HEK293 (cell line): ENCODE measurements at regions not wholly inside any gene's neighbourhood (a gene's known extent, or its start where the extent isn't known, plus 50 kb on each side); places are given as distances from the start of the nearest gene placed in this dataset.

Experiments
- CTCF ChIA-PET: fragments of 350-600 bp; formaldehyde crosslinking; extraction: SDS; loops from one replicate; lab custom pipeline; 2021; ENCODE audit warnings: antibody characterized with exemption; lab: Yijun Ruan, JAX
- POLR2A ChIA-PET: fragments of 300-600 bp; formaldehyde crosslinking; extraction: SDS; loops from one replicate; lab custom pipeline; 2020; ENCODE audit warnings: antibody characterized with exemption, inconsistent platforms; lab: Yijun Ruan, JAX
- H3K27ac ChIP-seq: fragments of 200-500 bp; sonication (Bioruptor generic); 2 replicates; pipeline ENCODE4 v1.5.1; 2014; ENCODE audit warnings: low read depth, low read length, control low read depth, inconsistent platforms; ENCODE audit errors: extremely low read depth
- H3K36me3 ChIP-seq, 2 experiments: fragments of 200-500 bp in 1 of 2; sonication (Bioruptor generic) in 1 of 2; 1 replicate in 1 of 2; 2 replicates in 1 of 2; pipeline ENCODE4 v1.5.1; 2014 to 2017; ENCODE audit warnings: inconsistent platforms in 2 of 2, low read length in 2 of 2; ENCODE audit not compliant: control insufficient read depth in 2 of 2, insufficient read depth in 1 of 2
- H3K4me1 ChIP-seq: fragments of 200-500 bp; sonication (Bioruptor generic); 2 replicates; pipeline ENCODE4 v1.5.1; 2014; ENCODE audit warnings: mild to moderate bottlenecking, low read length, inconsistent platforms; ENCODE audit not compliant: control insufficient read depth, insufficient read depth
- H3K4me3 ChIP-seq: 2 replicates; pipeline ENCODE4 v1.5.1; 2011; ENCODE audit warnings: low read depth, mild to moderate bottlenecking, control low read depth, low read length, moderate library complexity
- H3K9me3 ChIP-seq: fragments of 200-500 bp; sonication (Bioruptor generic); 2 replicates; pipeline ENCODE4 v1.5.1; 2014; ENCODE audit warnings: low read depth, low read length, inconsistent platforms; ENCODE audit not compliant: control insufficient read depth, insufficient read depth
- FEZF1 ChIP-seq: fragments of 450-650 bp; formaldehyde crosslinking; IDR thresholded peaks from 2 replicates; pipeline ENCODE4 v1.5.1; 2016; ENCODE audit warnings: missing biosample characterization, missing genetic modification characterization
- HOXD13 ChIP-seq: sonication (generic); formaldehyde crosslinking; IDR thresholded peaks from 2 replicates; pipeline ENCODE4 v1.8.0; 2022; ENCODE audit warnings: missing genetic modification reagents, borderline replicate concordance
- ZBTB7A ChIP-seq: fragments of 450-650 bp; formaldehyde crosslinking; IDR thresholded peaks from 2 replicates; pipeline ENCODE4 v1.5.1; 2016; ENCODE audit warnings: low read depth, missing biosample characterization, missing genetic modification characterization
- ZFP69B ChIP-seq: fragments of 450-650 bp; formaldehyde crosslinking; IDR thresholded peaks from 2 replicates; pipeline ENCODE4 v1.5.1; 2016; ENCODE audit warnings: missing biosample characterization, missing genetic modification characterization
- ZNF138 ChIP-seq: fragments of 450-650 bp; formaldehyde crosslinking; IDR thresholded peaks from 2 replicates; pipeline ENCODE4 v1.5.1; 2016; ENCODE audit warnings: missing biosample characterization, missing genetic modification characterization, borderline replicate concordance
- ZNF146 ChIP-seq: fragments of 450-650 bp; formaldehyde crosslinking; IDR thresholded peaks from 2 replicates; pipeline ENCODE4 v1.5.1; 2016; ENCODE audit warnings: missing biosample characterization, missing genetic modification characterization
- ZNF155 ChIP-seq: fragments of 450-650 bp; formaldehyde crosslinking; IDR thresholded peaks from 2 replicates; pipeline ENCODE4 v1.5.1; 2016; ENCODE audit warnings: missing biosample characterization, missing genetic modification characterization
- ZNF19 ChIP-seq: fragments of 450-650 bp; formaldehyde crosslinking; IDR thresholded peaks from 2 replicates; pipeline ENCODE4; 2016; ENCODE audit warnings: missing biosample characterization, missing genetic modification characterization, low read depth
- ZNF214 ChIP-seq: fragments of 450-650 bp; formaldehyde crosslinking; IDR thresholded peaks from 2 replicates; pipeline ENCODE4 v1.5.1; 2017; ENCODE audit warnings: missing biosample characterization, mild to moderate bottlenecking, missing genetic modification characterization, borderline replicate concordance
- ZNF324 ChIP-seq: fragments of 450-650 bp; formaldehyde crosslinking; IDR thresholded peaks from 2 replicates; pipeline ENCODE4 v1.5.1; 2016; ENCODE audit warnings: missing biosample characterization, missing genetic modification characterization
- ZNF335 ChIP-seq: fragments of 450-650 bp; formaldehyde crosslinking; conservative IDR thresholded peaks from 2 replicates; pipeline ENCODE4 v1.5.1; 2016; ENCODE audit warnings: missing biosample characterization, missing genetic modification characterization
- ZNF350 ChIP-seq: fragments of 450-650 bp; formaldehyde crosslinking; IDR thresholded peaks from 2 replicates; pipeline ENCODE4 v1.5.0; 2017; ENCODE audit warnings: missing biosample characterization, mild to moderate bottlenecking, missing genetic modification characterization
- ZNF501 ChIP-seq: fragments of 450-650 bp; formaldehyde crosslinking; IDR thresholded peaks from 2 replicates; pipeline ENCODE4 v1.5.1; 2016; ENCODE audit warnings: missing biosample characterization, missing genetic modification characterization
- ZNF530 ChIP-seq: fragments of 450-650 bp; formaldehyde crosslinking; IDR thresholded peaks from 2 replicates; pipeline ENCODE4 v1.5.1; 2016; ENCODE audit warnings: low read depth, missing biosample characterization, missing genetic modification characterization
- ZNF549 ChIP-seq: fragments of 450-650 bp; IDR thresholded peaks from 2 replicates; pipeline ENCODE4 v1.5.1; 2018; ENCODE audit warnings: missing biosample characterization, missing genetic modification characterization, mild to moderate bottlenecking, inconsistent platforms, moderate library complexity
- ZNF558 ChIP-seq: fragments of 450-650 bp; formaldehyde crosslinking; IDR thresholded peaks from 2 replicates; pipeline ENCODE4 v1.5.1; 2016; ENCODE audit warnings: missing biosample characterization, missing genetic modification characterization
- ZNF596 ChIP-seq: fragments of 450-650 bp; IDR thresholded peaks from 2 replicates; pipeline ENCODE4 v1.5.0; 2018; ENCODE audit warnings: missing biosample characterization, mild to moderate bottlenecking, missing genetic modification characterization, moderate library complexity
- ZNF768 ChIP-seq: fragments of 450-650 bp; formaldehyde crosslinking; IDR thresholded peaks from 2 replicates; pipeline ENCODE4 v1.5.1; 2018; ENCODE audit warnings: missing biosample characterization, mild to moderate bottlenecking, missing genetic modification characterization
- ZNF791 ChIP-seq: fragments of 450-650 bp; formaldehyde crosslinking; IDR thresholded peaks from 2 replicates; pipeline ENCODE4 v1.5.1; 2016; ENCODE audit warnings: missing biosample characterization, missing genetic modification characterization
- ZNF843 ChIP-seq: fragments of 450-650 bp; formaldehyde crosslinking; IDR thresholded peaks from 2 replicates; pipeline ENCODE4 v1.5.1; 2016; ENCODE audit warnings: missing biosample characterization, missing genetic modification characterization
- TF ChIP-seq, protein P1 (sequence below): fragments of 450-650 bp; formaldehyde crosslinking; IDR thresholded peaks from 2 replicates; pipeline ENCODE4 v1.5.1; 2016; ENCODE audit warnings: missing biosample characterization, missing genetic modification characterization, low read depth
- TF ChIP-seq, protein P2 (sequence below): fragments of 450-650 bp; formaldehyde crosslinking; IDR thresholded peaks from 2 replicates; pipeline ENCODE4 v1.5.1; 2017; ENCODE audit warnings: missing biosample characterization, missing genetic modification characterization
- TF ChIP-seq, protein P3 (sequence below): fragments of 450-650 bp; formaldehyde crosslinking; IDR thresholded peaks from 2 replicates; pipeline ENCODE4 v1.5.1; 2016; ENCODE audit warnings: missing biosample characterization, missing genetic modification characterization
- TF ChIP-seq, protein P4 (sequence below): fragments of 450-650 bp; formaldehyde crosslinking; IDR thresholded peaks from 2 replicates; pipeline ENCODE4 v1.5.0; 2017; ENCODE audit warnings: missing biosample characterization, missing genetic modification characterization, borderline replicate concordance
- TF ChIP-seq, protein P5 (sequence below): fragments of 450-650 bp; IDR thresholded peaks from 2 replicates; pipeline ENCODE4 v1.5.1; 2018; ENCODE audit warnings: missing biosample characterization, mild to moderate bottlenecking, missing genetic modification characterization

DNA sequence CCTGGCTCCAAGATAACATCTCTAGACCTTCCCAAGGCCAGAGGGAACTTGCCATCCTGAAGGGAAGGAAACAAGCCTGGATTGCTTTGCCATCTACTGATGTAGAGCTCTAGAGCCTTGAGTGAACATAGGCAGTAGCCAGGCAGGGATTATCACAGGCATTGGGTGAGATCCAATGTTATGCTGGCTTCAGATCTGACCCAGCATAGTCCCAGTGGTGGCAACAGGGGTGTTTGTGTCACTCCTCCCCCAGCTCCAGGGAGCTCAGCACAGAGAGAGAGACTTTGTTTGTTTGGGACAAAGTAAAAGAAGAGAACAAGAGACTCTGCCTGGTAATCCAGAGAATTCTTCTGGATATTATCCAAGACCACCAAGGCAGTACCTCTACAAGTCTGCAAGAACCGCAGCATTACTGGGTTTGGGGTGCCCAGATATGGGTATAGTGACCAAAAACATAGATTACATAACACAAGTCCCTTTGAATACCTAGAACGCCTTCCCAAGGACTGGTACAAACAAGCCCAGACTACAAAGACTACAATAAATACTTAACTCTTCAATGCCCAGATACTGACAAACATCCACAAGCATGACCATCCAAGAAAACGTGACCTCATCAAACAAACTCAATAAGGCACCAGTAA, 137.6 kb upstream of the DAPK1 start:
- Histone ChIP-seq H3K9me3 (no peaks in the 10 kb centered on the region), H3K4me1 (no peaks in the 10 kb centered on the region), H3K27ac (no peak overlapping the region), H3K36me3 (no peaks in the 10 kb centered on the region), H3K4me3 (no peak overlapping the region)
- CTCF ChIA-PET: interaction anchor here (0.6 to 0.9 kb wide), 2 partner anchors 164 to 302 kb away, joined by 3 to 4 read pairs; no protein-coding TSS in a partner anchor
- TF ChIP-seq, protein P1, sequence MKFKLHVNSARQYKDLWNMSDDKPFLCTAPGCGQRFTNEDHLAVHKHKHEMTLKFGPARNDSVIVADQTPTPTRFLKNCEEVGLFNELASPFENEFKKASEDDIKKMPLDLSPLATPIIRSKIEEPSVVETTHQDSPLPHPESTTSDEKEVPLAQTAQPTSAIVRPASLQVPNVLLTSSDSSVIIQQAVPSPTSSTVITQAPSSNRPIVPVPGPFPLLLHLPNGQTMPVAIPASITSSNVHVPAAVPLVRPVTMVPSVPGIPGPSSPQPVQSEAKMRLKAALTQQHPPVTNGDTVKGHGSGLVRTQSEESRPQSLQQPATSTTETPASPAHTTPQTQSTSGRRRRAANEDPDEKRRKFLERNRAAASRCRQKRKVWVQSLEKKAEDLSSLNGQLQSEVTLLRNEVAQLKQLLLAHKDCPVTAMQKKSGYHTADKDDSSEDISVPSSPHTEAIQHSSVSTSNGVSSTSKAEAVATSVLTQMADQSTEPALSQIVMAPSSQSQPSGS: peak; percentile 37; the same call in 1 of the 2 replicates
- TF ChIP-seq ZNF214 (tag by site-specific recombination): no peak
- no peak for TF ChIP-seq ZNF324
- no peak for TF ChIP-seq ZNF558 (tag by site-specific recombination)
- POLR2A ChIA-PET: interaction anchor here (1.3 kb wide), 1 partner anchor 138 kb away, joined by 3 read pairs; the partner anchor contains the start of gene DAPK1

DNA sequence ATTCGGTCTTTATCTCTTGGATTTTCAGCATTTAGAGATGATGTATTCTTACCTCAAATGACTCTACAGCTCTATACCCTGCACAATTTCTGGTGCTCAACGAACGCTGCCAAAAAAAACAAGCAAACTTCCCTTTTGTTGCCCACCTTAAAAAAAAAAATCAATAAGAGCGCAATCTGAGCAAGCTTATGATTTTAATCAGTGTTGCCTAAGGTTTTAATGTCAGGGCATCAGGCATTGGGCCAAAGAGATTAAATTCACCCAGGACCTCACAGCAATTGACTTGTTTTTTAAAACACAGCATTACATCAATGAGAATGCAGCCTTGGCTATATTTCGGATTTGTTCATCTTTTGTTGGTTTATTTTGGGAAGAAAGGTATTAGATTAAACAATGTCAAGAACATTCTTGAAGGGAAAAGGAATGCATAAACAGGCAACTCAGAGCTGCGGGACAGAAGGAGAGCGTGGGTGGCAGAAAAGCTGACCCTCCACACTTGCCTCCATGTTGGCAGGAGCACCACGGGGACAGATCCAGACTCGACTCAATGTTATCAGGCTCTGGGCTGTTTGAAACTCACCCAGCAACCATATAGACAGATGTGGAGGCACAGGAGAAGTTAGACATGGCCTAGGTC, 127.5 kb upstream of the DAPK1 start:
- H3K4me3 ChIP-seq: no peak overlapping the region
- CTCF ChIA-PET: interaction anchor here (1.3 kb wide), 1 partner anchor 293 kb away, joined by 3 read pairs; no protein-coding TSS in a partner anchor
- POLR2A ChIA-PET: interaction anchor here (1.5 kb wide), 1 partner anchor 128 kb away, joined by 5 read pairs; the partner anchor contains the start of gene DAPK1
- TF ChIP-seq ZNF19 (tag by site-specific recombination) (peak; percentile 58; the same call in 1 of the 2 replicates), ZFP69B (0 out of 2 replicates have a peak, but pooled peaks have one; percentile 26), ZNF350 (tag by site-specific recombination) (no peak), ZNF335 (tag by site-specific recombination) (0 out of 2 replicates have a peak, but pooled peaks have one; percentile 32), ZNF501 (tag by site-specific recombination) (no peak), ZNF549 (tag by site-specific recombination) (peak; percentile 38; the same call in 1 of the 2 replicates), ZNF768 (tag by site-specific recombination) (no peak), ZNF146 (tag by site-specific recombination) (no peak), ZNF596 (tag by site-specific recombination) (no peak), ZNF530 (tag by site-specific recombination) (no peak), ZNF138 (no peak), FEZF1 (tag by site-specific recombination) (peak; percentile 90), HOXD13 (CRISPR knock-in tag) (peak; percentile 49; the same call in 1 of the 2 replicates), ZNF155 (tag by site-specific recombination) (no peak), ZNF791 (no peak), ZBTB7A (tag by site-specific recombination) (no peak), ZNF843 (tag by site-specific recombination) (peak; percentile 82)
- TF ChIP-seq, protein P2, sequence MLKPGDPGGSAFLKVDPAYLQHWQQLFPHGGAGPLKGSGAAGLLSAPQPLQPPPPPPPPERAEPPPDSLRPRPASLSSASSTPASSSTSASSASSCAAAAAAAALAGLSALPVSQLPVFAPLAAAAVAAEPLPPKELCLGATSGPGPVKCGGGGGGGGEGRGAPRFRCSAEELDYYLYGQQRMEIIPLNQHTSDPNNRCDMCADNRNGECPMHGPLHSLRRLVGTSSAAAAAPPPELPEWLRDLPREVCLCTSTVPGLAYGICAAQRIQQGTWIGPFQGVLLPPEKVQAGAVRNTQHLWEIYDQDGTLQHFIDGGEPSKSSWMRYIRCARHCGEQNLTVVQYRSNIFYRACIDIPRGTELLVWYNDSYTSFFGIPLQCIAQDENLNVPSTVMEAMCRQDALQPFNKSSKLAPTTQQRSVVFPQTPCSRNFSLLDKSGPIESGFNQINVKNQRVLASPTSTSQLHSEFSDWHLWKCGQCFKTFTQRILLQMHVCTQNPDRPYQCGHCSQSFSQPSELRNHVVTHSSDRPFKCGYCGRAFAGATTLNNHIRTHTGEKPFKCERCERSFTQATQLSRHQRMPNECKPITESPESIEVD (tag by site-specific recombination): peak; percentile 54; the same call in 1 of the 2 replicates
- TF ChIP-seq, protein P3, sequence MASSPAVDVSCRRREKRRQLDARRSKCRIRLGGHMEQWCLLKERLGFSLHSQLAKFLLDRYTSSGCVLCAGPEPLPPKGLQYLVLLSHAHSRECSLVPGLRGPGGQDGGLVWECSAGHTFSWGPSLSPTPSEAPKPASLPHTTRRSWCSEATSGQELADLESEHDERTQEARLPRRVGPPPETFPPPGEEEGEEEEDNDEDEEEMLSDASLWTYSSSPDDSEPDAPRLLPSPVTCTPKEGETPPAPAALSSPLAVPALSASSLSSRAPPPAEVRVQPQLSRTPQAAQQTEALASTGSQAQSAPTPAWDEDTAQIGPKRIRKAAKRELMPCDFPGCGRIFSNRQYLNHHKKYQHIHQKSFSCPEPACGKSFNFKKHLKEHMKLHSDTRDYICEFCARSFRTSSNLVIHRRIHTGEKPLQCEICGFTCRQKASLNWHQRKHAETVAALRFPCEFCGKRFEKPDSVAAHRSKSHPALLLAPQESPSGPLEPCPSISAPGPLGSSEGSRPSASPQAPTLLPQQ (tag by site-specific recombination): peak; percentile 93
- TF ChIP-seq, protein P4, sequence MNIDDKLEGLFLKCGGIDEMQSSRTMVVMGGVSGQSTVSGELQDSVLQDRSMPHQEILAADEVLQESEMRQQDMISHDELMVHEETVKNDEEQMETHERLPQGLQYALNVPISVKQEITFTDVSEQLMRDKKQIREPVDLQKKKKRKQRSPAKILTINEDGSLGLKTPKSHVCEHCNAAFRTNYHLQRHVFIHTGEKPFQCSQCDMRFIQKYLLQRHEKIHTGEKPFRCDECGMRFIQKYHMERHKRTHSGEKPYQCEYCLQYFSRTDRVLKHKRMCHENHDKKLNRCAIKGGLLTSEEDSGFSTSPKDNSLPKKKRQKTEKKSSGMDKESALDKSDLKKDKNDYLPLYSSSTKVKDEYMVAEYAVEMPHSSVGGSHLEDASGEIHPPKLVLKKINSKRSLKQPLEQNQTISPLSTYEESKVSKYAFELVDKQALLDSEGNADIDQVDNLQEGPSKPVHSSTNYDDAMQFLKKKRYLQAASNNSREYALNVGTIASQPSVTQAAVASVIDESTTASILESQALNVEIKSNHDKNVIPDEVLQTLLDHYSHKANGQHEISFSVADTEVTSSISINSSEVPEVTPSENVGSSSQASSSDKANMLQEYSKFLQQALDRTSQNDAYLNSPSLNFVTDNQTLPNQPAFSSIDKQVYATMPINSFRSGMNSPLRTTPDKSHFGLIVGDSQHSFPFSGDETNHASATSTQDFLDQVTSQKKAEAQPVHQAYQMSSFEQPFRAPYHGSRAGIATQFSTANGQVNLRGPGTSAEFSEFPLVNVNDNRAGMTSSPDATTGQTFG: no peak
- TF ChIP-seq, protein P5, sequence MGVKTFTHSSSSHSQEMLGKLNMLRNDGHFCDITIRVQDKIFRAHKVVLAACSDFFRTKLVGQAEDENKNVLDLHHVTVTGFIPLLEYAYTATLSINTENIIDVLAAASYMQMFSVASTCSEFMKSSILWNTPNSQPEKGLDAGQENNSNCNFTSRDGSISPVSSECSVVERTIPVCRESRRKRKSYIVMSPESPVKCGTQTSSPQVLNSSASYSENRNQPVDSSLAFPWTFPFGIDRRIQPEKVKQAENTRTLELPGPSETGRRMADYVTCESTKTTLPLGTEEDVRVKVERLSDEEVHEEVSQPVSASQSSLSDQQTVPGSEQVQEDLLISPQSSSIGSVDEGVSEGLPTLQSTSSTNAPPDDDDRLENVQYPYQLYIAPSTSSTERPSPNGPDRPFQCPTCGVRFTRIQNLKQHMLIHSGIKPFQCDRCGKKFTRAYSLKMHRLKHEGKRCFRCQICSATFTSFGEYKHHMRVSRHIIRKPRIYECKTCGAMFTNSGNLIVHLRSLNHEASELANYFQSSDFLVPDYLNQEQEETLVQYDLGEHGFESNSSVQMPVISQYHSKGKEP: peak; percentile 19; the same call in 1 of the 2 replicates

More for the DNA sequence above, 127.5 kb upstream of the DAPK1 start:
- Histone ChIP-seq H3K9me3 (no peaks in the 10 kb centered on the region), H3K27ac (peak overlapping the region; percentile 49; the same call in 1 of the 2 replicates), H3K4me1 (peaks cover 13% of the 10 kb centered on the region), H3K36me3 (no peaks in the 10 kb centered on the region)
